Neural cell (in vitro differentiated cells): ENCODE measurements at regions not wholly inside any gene's neighbourhood (a gene's known extent, or its start where the extent isn't known, plus 50 kb on each side); places are given as distances from the start of the nearest gene placed in this dataset.

Experiments
- EP300 ChIP-seq: fragments of 450-650 bp; conservative IDR thresholded peaks from 2 replicates; pipeline ENCODE4 v1.6.1; 2014; ENCODE audit warnings: antibody characterized with exemption, mild to moderate bottlenecking, moderate library complexity; ENCODE audit not compliant: poor library complexity, severe bottlenecking
- EZH2 ChIP-seq: fragments of 200-600, 300-800 bp; shearing (Covaris generic), sonication (generic); IDR thresholded peaks from 2 replicates; pipeline ENCODE4 v1.6.1; 2014; ENCODE audit warnings: antibody characterized with exemption, low read length, borderline replicate concordance, mild to moderate bottlenecking; ENCODE audit not compliant: insufficient read depth, poor library complexity, severe bottlenecking
- MXI1 ChIP-seq: fragments of 450-650 bp; conservative IDR thresholded peaks from 2 replicates; pipeline ENCODE4 v1.6.1; 2014; ENCODE audit warnings: antibody characterized with exemption, mild to moderate bottlenecking; ENCODE audit not compliant: poor library complexity, severe bottlenecking
- POLR2AphosphoS5 ChIP-seq: IDR thresholded peaks from 2 replicates; pipeline ENCODE4 v1.6.1; 2012
- RAD21 ChIP-seq: fragments of 450-650 bp; conservative IDR thresholded peaks from 2 replicates; pipeline ENCODE4 v1.6.1; 2014; ENCODE audit warnings: antibody characterized with exemption, mild to moderate bottlenecking, moderate library complexity
- SMC3 ChIP-seq: fragments of 450-650 bp; conservative IDR thresholded peaks from 2 replicates; pipeline ENCODE4 v1.6.1; 2014; ENCODE audit warnings: antibody characterized with exemption, mild to moderate bottlenecking, moderate library complexity; ENCODE audit not compliant: poor library complexity
- TAF1 ChIP-seq: IDR thresholded peaks from 2 replicates; pipeline ENCODE4 v1.6.1; 2012; ENCODE audit warnings: low read depth
- TF ChIP-seq, protein P1 (sequence below): fragments of 450-650 bp; IDR thresholded peaks from 2 replicates; pipeline ENCODE4 v1.5.1; 2014; ENCODE audit warnings: antibody characterized with exemption, mild to moderate bottlenecking, moderate library complexity; ENCODE audit not compliant: poor library complexity, severe bottlenecking

DNA sequence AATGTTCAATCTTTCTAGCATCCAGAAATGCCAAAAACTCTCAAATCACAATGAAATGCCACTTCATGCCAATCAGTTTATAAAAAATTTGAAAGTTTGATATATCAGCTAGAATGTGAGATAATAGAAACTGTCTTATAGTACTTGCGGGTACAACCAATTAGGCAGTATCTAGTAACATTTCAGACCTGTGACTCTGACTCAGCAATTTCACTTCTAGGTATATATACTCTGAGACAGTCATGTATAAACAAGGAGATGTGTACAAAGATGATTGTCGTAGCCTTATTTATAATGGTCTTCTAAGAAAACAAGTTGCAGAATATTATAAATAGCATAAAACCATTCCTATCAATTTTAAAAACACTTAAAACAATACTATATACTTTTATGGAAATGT is 252.3 kb upstream of the PODXL start:
- TF ChIP-seq, protein P1, sequence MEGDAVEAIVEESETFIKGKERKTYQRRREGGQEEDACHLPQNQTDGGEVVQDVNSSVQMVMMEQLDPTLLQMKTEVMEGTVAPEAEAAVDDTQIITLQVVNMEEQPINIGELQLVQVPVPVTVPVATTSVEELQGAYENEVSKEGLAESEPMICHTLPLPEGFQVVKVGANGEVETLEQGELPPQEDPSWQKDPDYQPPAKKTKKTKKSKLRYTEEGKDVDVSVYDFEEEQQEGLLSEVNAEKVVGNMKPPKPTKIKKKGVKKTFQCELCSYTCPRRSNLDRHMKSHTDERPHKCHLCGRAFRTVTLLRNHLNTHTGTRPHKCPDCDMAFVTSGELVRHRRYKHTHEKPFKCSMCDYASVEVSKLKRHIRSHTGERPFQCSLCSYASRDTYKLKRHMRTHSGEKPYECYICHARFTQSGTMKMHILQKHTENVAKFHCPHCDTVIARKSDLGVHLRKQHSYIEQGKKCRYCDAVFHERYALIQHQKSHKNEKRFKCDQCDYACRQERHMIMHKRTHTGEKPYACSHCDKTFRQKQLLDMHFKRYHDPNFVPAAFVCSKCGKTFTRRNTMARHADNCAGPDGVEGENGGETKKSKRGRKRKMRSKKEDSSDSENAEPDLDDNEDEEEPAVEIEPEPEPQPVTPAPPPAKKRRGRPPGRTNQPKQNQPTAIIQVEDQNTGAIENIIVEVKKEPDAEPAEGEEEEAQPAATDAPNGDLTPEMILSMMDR: no peak
- TF ChIP-seq POLR2AphosphoS5: no peak
- TF ChIP-seq EP300: no peak
- TF ChIP-seq EZH2: no peak
- no peak for TF ChIP-seq TAF1
- TF ChIP-seq RAD21: no peak
- no peak for TF ChIP-seq MXI1
- no peak for TF ChIP-seq SMC3
